EH (cell line): ENCODE measurements at regions not wholly inside any gene's neighbourhood (a gene's known extent, or its start where the extent isn't known, plus 50 kb on each side); places are given as distances from the start of the nearest gene placed in this dataset.
"Not testable (repeated sequence)": the region's sequence is repeated elsewhere in the genome, so short reads cannot be mapped to it uniquely, and the experiment has no call there.

Source experiments
- DNase-seq: peaks from one replicate; pipeline ENCODE4 v3.0.0-alpha.2; 2015; ENCODE audit warnings: low read depth

- no peak for DNase-seq
Observed at GRCh38 chr2:203585516-203585915, 50.4 kb upstream of the RAPH1 start.

- no peak for DNase-seq
Observed at GRCh38 chr2:203586206-203586605, 51.1 kb upstream of the RAPH1 start.

DNA sequence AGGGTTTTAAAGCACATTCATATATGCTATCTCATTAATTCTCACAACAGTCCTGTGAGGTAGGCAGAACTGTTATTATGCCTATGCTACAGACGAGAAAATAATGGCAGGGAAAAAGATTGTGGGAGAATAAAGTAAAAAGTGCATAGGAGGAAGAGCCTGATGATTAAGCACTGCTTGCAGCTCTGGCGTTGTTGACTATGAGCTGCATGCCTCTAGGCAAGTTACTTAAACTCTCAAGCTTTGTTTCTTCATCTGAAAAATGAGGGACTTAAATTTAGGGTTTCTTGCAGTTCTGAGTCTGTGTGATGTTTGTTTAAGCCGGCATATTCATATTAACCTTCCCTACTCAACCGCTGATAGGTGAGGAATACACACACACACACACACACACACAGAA lies 51.6 kb upstream of the RAPH1 start:
- peak; percentile 71 for DNase-seq

DNA sequence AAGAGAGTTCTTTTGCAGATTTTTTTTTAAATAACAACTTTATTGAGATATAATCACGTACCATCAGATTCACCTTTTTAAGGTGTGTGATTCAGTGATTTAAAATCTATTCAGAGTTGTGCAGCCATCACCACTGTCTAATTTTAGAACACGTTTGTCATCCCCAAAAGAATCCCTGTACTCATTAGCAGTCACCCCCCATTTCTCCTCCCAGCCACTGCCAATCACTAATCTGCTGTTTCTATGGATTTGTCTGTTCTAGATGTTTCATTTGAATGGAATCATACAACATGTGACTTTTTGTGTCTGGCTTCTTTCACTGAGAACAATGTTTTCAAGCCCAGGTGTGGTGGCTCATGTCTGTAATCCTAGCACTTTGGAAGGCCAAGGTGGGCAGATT lies 55.4 kb upstream of the RAPH1 start:
- no peak for DNase-seq

- DNase-seq, result peak; percentile 46
Observed at GRCh38 chr2:203591642-203592041, 56.5 kb upstream of the RAPH1 start.

DNA sequence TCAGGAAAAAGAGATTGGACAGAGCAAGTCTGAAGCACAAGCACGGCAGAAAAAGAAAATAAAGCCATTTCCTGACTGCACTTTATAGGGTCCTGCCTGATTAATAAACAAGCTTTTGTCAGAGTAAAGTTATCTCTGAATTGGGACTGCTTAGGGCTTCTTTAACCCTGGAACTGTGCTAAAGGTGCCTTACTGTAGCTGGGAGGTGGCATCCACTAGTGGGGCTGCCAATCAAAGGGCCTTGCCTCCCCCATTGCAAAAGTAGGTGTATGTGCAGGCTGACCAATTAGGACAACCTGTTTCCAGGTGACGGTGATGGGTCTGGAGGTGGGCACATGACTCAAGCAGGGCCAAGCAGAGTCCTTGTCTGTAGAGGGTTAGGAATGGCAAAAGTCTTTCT lies 57.4 kb upstream of the RAPH1 start:
- no peak for DNase-seq

GRCh38 chr2:203594541-203594940 lies 59.4 kb upstream of the RAPH1 start:
- DNase-seq, result peak; percentile 80

- DNase-seq, result no peak
Observed at GRCh38 chr2:203596183-203596582, 61.1 kb upstream of the RAPH1 start.

DNA sequence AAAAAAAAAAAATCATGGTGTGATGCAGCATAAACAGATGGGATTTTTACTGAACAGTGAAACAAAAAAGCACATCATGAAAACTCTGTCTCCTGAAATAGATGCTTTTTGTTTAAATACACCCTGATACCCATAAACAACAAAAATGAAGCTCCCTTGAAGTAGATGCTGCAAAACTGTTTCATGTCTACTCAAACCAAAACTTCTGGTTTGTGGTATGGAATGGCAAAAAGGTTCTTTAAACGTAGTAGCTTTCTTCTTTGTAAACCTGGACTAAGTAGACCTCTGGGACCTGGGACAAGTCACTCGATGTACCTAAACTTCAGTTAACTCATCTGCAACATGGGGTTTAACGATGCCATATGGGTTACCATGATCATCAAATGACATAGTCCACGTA lies 64.4 kb upstream of the RAPH1 start:
- no peak for DNase-seq

- DNase-seq, result no peak
Observed at GRCh38 chr2:203600286-203600685, 65.2 kb upstream of the RAPH1 start.

DNA sequence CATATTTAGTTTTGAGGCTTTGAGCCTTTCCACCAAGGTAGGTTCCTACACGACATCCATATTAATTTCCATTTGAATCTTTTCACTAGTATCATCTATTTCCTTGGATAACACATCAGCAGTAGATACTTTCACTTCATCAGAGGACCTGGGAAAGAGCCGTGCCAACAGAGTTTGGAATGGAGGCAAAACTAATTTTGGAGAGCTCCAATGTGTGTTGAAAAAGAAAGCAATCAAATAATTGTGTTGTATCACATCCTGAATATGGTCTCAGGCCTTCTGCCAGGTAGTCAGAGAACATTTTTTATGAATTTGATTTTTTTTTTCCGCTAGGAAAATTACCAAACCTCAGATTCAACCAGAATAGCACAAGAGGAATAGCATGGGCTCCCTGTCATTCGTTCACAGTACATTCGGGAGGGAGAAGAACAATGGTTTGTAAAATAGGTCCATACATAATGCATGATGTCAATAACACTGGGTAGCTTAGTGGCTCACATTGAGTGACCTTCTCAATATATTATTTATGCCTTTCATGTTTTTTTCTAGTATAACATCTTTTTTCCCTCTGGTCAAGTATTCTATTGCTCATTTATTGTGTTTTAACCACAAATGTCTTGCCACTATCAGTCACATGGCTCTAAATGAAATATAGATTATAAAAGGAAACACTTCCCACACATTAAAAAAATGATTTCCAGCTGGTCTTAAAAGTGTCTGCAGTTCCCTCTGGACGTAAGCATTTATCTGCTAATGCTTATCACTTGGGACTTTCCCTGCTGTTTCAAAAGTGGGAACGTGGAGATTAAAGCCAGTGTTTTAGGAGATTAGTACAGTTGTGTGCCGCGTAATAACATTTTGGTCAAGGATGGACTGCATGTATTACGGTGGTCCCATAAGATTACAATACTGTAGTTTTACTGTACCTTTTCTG lies 68.6 kb upstream of the RAPH1 start:
- no peak for DNase-seq

GRCh38 chr2:203605302-203605701 lies 70.2 kb upstream of the RAPH1 start:
- DNase-seq, result no peak

- no peak for DNase-seq
Observed at GRCh38 chr2:203606051-203606450, 71.0 kb upstream of the RAPH1 start.

GRCh38 chr2:203610558-203610957 lies 75.5 kb upstream of the RAPH1 start:
- no peak for DNase-seq

- DNase-seq, result no peak
Observed at GRCh38 chr2:203612246-203612645, 77.1 kb upstream of the RAPH1 start.

DNA sequence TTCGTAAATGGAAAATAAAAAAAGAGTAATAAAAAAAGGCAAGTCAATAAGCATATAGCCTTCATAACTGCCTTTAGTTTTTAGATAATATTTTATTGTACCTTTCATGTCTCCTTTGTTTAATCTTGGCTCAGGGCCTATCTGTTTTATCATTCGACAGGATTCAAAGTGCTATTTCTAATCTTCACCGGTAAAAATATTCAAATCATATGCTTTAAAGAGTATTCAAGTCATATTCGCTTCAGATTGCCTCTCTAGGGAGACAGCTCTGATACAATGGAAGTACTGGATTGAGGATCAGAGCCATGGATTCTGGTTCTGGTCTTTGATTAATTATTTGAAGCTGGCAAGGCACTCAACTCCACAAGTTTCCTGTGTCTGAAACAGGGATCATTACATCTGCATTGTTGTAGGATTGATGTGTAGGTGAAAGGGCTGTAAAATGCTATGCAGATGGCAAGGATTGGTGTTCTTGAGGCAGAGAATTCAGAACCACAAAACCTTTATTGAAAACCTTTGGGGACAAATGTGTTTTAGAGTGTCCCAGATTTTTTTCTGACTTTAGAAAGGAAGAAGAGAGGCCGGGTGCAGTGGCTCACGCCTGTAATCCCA lies 84.3 kb upstream of the RAPH1 start:
- no peak for DNase-seq

- DNase-seq, result no peak
Observed at GRCh38 chr2:203621981-203622515, 84.4 kb upstream of the CD28 start.

DNA sequence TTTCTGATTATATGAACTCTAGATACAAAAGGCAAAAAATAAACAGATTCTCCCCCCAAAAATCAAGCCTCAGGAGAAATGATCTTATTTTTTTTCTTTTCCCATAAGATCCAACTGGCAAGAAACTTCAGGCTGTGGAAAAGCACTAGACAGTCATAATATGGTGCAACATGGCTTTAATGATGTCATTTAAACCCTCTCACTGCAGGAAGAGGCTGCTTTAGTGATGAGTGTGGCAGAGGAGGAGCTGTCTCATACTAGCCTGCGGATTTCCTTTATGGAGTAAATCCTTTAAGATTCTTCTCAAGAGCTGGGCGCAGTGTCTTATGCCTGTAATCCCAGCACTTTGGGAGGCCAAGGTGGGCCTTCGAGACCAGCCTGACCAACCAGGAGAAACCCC lies 83.3 kb upstream of the CD28 start:
- DNase-seq, result peak; percentile 97

GRCh38 chr2:203623661-203624060 lies 82.8 kb upstream of the CD28 start:
- DNase-seq, result peak; percentile 56

- no peak for DNase-seq
Observed at GRCh38 chr2:203625701-203626100, 80.7 kb upstream of the CD28 start.

GRCh38 chr2:203626247-203626646 lies 80.2 kb upstream of the CD28 start:
- DNase-seq, result not testable (repeated sequence)

DNA sequence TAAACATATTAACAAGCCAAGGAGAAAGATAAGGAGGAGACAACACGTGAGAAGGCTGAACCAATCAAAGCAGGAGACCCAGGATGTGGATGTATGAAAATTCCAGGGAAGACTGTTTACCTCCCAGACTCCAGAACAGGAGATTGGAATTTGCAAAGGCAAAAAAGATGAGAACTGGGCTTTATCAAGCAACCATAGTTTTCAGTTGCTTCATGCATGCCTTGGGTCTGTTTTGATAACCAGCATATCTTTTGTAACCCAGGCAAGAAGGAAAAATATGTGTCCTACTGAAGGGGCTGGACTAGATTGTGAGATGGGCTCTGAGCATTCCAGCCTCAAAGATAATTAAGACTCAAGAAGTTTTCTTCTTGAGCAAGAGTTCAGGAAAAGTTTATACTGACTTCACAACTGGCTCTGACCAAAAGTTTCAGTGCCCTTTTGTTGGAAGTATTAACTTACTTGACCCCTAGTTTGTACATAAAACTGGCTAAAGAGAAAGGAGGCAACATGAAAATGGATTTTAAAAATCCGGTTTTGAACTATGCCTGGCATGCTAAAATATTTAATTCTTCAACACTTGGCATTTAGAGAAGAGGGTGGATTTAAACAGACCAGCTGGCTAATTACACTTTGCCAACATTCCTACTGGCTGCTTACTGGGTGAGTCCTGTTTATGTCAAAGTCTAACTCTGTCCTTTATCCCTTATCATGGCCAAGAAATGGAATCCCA lies 79.3 kb upstream of the CD28 start:
- peak; percentile 95 for DNase-seq

DNA sequence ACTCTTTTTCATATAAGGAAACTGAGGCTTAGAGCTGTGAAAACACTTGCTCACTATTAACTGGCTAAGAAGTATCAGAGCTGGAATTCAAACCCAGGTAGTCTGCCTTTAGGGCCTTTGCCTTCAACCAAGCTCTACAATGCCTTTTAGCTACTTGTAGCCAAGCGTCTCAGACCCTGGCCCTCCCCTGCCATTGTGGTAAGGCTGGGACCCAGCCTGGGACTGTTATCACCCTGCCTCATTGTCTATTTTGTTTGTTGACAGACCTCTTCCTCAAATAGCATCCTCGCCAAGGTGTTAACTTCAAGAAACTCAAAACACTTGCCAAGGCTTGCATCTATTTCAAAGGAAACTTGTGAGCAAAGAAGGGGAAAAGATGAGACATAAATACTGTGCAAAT lies 76.7 kb upstream of the CD28 start:
- no peak for DNase-seq
